Left renal pelvis (tissue), 4 donors: ENCODE measurements at regions not wholly inside any gene's neighbourhood (a gene's known extent, or its start where the extent isn't known, plus 50 kb on each side); places are given as distances from the start of the nearest gene placed in this dataset.

ENCODE experiments used
- DNase-seq, 4 donors: peaks; one replicate each; pipeline ENCODE4 v3.0.0-alpha.2; 2013; ENCODE audit warnings: low read depth in 4 of 4, low spot score in 3 of 4

- DNase-seq: no peak
These were observed 186.5 kb upstream of the NAV2 start for GRCh38 chr11:19526119-19526518.

DNA sequence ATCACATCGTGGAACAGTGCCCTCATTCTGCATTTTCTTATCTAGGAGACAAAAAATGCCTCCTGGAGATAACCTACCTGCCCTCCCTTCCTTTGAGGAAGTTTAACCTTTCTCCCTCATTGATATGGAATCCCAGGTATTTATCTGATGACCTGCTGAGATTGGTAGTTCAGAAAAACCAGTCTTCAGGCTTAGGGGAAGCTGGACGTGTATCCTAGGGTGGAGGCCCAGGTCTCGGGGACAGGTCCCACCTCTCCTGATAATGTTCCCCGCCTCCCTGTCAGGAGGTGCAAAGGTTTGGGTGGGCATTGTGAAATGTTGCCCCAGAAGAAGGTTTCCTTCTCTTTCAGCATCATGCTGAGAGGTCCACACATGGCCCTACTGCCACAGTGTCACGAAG is 186.9 kb upstream of the NAV2 start:
- DNase-seq: no peak

GRCh38 chr11:19525276-19525675 is 187.4 kb upstream of the NAV2 start:
- no peak for DNase-seq

GRCh38 chr11:19524171-19524671 is 188.4 kb upstream of the NAV2 start:
- no peak for DNase-seq

DNA sequence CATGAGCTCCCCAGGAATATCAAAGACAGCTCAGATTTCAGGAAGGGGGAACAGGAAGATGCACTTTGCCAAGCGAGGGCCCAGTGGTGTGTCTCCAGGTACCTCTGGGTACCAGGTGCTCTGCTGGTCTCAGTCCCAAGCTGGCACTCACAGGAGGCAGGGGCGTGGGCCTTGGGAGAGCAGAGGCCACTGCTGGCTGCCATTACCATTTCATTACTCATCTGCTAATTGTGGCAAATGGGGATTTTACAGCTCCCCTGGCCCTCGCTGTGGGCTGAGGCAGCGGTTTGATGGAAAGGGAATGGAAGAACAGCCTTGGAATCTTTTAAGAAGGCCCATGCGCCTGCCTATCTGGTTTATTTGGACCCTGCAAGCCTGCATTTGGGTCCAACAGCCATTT is 192.0 kb upstream of the NAV2 start:
- no peak for DNase-seq

GRCh38 chr11:19519912-19520641 is 192.6 kb upstream of the NAV2 start:
- no peak for DNase-seq

DNA sequence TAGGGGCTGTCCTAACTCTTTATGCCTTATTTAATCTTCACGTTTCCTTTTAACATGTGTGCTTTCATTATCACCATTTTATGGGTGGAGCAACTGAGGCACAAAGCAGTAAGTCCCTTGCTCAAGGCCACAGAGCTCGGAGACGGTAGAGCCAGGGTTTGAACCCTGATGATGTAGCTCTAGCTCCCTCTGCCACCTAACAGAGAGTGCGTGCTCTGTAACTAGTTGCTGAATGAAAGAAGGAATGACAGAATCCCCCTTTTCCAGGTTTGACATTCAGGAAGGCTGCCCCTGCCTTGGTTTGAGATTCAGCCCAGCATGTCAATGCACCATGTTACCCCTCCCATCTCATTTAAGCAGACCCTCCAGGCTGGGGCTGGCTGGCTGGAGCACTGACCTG is 193.3 kb upstream of the NAV2 start:
- no peak for DNase-seq

- no peak for DNase-seq
These were observed 199.4 kb upstream of the NAV2 start for GRCh38 chr11:19513253-19513652.

GRCh38 chr11:19512618-19513017 is 200.0 kb upstream of the NAV2 start:
- DNase-seq: no peak

GRCh38 chr11:19511413-19512183 is 201.0 kb upstream of the NAV2 start:
- DNase-seq: no peak

DNA sequence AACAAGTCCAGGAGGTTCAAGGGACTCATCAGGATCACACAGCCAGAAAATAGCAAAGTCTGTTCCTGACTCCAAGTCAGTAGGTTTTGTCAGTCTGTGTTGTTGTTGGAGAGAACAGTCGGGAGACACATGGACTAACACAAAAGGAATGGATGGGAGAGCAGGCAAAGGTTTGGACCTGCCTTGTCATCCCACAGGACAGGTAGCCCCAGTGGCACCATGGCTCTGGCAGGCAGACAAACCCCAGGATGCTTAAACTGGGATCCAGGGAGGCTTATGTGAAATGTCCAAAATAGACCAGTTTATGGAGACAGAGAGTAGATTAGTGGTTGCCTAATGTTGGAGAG is 201.6 kb upstream of the NAV2 start:
- no peak for DNase-seq

DNA sequence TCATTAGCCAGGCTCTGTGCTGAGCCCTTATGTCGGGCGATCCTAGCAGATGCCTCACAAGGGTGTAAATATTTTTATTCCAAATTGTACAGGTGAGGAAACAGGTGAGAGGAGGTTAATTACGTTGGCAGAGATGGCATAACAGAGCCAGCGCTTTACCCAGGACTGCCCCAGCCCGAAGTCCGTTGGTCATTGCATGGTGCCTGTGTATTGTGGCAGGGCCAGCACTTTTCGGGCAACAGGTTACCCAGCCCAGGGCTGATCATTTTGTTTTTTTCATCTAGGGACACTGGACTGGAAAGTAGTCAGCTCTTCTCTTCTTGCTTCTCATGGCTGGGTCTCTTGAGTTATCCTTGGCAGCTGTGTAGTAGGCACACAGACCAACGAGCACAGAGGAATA is 202.2 kb upstream of the NAV2 start:
- no peak for DNase-seq

- no peak for DNase-seq
These were observed 203.4 kb upstream of the NAV2 start for GRCh38 chr11:19509215-19509614.

DNA sequence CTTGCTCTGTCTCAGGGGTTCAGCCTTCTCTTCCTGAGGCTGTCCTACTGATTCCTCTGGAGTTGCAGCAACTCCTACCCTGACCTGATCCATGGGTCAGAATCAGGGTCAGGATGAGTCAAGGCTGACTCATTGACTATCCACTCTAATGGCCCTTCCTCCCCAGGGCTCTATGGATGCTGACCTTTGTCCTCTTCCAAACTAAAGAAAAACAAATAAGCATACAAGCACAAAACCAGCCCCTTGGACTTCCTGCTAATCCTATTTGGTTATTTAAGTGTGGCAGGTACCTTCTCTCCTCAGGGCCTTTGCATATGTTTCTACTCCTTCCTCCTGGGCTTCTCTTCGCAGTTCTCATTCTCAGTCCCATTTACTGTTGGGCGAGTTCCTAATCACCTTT is 204.5 kb upstream of the NAV2 start:
- no peak for DNase-seq

- no peak for DNase-seq
These were observed 205.7 kb upstream of the NAV2 start for GRCh38 chr11:19506816-19507486.

DNA sequence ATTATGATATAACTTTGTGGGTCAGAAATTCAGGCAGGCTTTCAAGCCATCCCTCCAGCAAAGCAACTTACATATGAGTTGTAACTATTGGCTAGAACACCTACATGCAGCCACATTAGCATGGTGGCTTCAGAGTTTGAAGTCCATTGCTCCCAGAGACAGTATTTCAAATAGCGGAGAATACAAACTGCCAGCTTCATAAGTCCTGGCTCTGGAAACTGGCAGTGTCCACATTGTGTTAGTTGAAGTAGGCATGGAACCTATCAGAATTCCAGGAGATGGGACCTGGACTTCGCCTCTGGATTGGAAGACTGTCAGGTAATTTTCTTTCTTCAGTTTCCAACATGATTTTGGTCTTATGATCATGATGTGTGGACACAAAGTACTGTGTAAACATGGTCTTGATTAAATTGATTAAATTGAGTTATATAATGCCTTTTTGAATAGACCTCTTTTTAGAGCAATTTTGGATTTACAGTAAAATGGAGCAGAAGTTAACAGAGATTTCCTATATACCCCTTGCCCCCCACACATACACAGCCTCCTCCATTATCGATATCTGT is 209.9 kb upstream of the NAV2 start:
- no peak for DNase-seq

DNA sequence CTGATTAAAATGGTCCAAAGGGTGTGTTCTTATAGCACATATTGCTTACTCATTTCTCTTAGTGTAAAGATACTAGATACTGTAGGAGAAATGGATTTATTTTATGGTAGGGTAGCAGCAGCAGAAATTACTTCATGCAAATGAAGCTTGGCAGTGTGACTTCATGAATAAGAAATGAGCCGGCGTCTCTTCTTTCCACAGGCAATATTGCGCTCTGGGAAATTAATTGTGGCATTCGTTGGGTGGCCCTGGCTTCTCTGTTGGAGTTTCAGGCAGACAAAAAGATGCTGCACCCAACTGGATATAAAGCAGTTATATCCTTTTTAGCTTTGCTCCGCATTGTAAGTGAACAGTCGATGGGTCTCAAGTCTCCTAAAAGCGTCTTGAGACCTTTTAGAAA is 211.0 kb upstream of the NAV2 start:
- DNase-seq: no peak

- DNase-seq: no peak
These were observed 212.6 kb upstream of the NAV2 start for GRCh38 chr11:19499999-19500398.

GRCh38 chr11:19499026-19499669 is 213.5 kb upstream of the NAV2 start:
- peak in 3 of 4 donors; percentile 14 to 49 (median 19) for DNase-seq

GRCh38 chr11:19493446-19494213 is 219.0 kb upstream of the NAV2 start:
- no peak for DNase-seq
